HFF-Myc (cell line): ENCODE measurements at regions not wholly inside any gene's neighbourhood (a gene's known extent, or its start where the extent isn't known, plus 50 kb on each side); places are given as distances from the start of the nearest gene placed in this dataset.

Source experiments
- DNase-seq: peaks from one replicate; pipeline ENCODE4 v3.0.0-alpha.2; 2011; ENCODE audit warnings: low read depth; ENCODE audit errors: extremely low read depth
- H3K4me3 ChIP-seq: replicated peaks from 2 replicates; pipeline ENCODE4 v1.5.1; 2011; ENCODE audit warnings: low read depth, mild to moderate bottlenecking, control low read depth, low read length
- CTCF ChIP-seq: IDR thresholded peaks from 2 replicates; pipeline ENCODE4 v1.5.1; 2012; ENCODE audit warnings: mild to moderate bottlenecking, low read depth, low read length, control low read depth; ENCODE audit errors: missing control alignments

- DNase-seq: no peak
- TF ChIP-seq CTCF: no peak
Observed at GRCh38 chr4:141427726-141428296, 207.1 kb downstream of the ZNF330 start.

DNA sequence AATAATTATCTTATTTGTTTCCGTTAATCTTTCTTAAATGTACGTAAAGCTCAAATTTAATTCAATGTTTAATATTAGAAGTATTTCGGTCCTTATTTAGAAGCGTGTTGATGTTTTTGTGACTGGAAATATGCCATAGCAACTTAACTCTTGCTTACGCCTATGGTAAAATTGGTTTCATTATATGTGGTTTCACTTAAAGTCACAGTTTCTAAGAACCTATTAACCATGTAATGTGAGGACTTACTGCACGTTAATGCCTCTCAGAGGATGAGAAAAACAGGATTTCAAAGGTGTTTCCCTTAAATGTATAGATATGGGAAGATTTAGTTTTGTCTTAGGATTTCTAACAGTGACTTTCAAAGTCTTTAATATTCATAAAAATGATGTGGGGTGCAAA lies 206.4 kb upstream of the IL15 start:
- DNase-seq: no peak
- no peak overlapping the region for H3K4me3 ChIP-seq
- TF ChIP-seq CTCF: no peak

More at GRCh38 chr4:141427726-141428296, 207.1 kb downstream of the ZNF330 start:
- H3K4me3 ChIP-seq: no peak overlapping the region

DNA sequence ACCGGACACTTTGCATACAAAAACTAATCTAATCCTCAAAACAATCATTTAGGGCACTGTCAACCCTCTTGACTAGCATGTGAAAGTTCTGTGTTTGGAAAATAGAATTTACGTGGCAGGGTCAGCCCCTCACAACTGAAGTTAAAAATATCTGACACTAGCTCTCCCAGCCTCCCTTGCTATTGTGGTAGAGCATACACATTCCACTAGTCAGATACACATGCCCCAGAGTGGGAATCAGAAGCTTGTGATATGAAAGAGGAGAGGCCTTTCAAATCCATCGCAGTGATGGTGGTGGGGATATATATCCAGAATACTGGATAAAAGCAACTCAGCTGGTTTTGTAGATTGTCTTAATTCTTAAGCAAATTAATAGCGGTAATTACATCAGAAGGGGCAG lies 205.7 kb upstream of the IL15 start:
- DNase-seq: no peak
- no peak for TF ChIP-seq CTCF
- H3K4me3 ChIP-seq: no peak overlapping the region

GRCh38 chr4:141432000-141432712 lies 204.2 kb upstream of the IL15 start:
- no peak overlapping the region for H3K4me3 ChIP-seq
- no peak for DNase-seq
- no peak for TF ChIP-seq CTCF

DNA sequence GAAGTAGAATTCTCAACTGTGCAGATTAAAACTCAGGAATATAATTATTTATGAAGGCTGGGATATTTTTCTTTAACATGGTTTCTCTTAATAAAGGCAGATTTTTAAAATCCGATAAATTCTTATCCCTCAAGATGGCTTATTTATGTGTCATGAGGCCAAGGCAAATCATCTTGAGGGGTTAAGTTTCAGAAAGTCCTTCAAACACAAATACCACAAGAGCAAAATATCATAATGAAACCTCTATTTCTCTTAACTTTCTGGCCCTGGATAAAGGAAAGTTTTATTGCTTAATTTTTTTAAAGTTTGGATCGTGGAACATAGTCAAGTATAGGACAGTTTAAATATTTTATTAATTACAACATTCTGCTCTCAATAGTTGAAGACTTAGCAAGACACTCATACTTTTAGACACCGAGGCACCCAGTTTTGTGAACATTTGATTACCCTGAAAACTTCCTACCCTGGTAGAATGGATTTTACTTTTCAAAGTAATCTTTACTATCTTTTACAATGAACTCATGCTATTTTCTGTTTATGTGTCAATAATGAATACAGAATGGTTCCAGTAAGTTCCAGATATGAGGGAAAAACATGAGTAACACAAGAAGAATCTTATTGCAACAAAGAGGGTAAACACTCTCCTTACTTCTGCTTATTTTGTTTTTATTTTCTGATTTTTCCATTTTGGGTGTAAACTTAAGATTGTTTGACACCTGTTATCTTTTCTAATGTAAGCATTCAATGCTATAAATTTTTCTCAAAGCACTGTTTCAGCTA lies 200.7 kb upstream of the IL15 start:
- no peak overlapping the region for H3K4me3 ChIP-seq
- TF ChIP-seq CTCF: no peak
- DNase-seq: no peak

GRCh38 chr4:141439223-141439622 lies 197.2 kb upstream of the IL15 start:
- DNase-seq: no peak
- TF ChIP-seq CTCF: no peak
- no peak overlapping the region for H3K4me3 ChIP-seq
